GM12874 (cell line): ENCODE measurements at regions not wholly inside any gene's neighbourhood (a gene's known extent, or its start where the extent isn't known, plus 50 kb on each side); places are given as distances from the start of the nearest gene placed in this dataset.

ENCODE experiments used
- TF ChIP-seq, protein P1 (sequence below): IDR thresholded peaks from 2 replicates; pipeline ENCODE4 v1.5.1; 2011; ENCODE audit warnings: low read depth, mild to moderate bottlenecking, control low read depth, low read length, moderate library complexity; ENCODE audit not compliant: insufficient read depth

DNA sequence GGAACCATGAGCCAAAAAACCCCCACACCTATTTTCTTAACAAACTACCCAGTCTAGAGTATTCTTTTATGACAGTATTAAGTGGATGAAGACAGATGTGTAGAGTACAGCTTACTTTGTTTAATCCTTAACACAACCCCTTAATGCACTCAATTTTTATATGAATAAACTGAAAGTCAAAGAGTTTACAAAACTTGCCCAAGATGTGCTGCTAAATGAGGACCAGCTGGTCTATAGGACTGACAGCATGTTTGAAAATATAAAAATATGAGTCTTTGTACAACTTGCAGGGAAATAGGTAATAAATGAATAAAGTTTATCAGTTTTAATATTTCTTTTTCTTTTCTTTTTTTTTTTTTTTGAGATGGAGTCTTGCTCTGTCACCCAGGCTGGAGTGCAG lies 102.3 kb downstream of the ZFY start:
- TF ChIP-seq, protein P1, sequence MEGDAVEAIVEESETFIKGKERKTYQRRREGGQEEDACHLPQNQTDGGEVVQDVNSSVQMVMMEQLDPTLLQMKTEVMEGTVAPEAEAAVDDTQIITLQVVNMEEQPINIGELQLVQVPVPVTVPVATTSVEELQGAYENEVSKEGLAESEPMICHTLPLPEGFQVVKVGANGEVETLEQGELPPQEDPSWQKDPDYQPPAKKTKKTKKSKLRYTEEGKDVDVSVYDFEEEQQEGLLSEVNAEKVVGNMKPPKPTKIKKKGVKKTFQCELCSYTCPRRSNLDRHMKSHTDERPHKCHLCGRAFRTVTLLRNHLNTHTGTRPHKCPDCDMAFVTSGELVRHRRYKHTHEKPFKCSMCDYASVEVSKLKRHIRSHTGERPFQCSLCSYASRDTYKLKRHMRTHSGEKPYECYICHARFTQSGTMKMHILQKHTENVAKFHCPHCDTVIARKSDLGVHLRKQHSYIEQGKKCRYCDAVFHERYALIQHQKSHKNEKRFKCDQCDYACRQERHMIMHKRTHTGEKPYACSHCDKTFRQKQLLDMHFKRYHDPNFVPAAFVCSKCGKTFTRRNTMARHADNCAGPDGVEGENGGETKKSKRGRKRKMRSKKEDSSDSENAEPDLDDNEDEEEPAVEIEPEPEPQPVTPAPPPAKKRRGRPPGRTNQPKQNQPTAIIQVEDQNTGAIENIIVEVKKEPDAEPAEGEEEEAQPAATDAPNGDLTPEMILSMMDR = no peak

DNA sequence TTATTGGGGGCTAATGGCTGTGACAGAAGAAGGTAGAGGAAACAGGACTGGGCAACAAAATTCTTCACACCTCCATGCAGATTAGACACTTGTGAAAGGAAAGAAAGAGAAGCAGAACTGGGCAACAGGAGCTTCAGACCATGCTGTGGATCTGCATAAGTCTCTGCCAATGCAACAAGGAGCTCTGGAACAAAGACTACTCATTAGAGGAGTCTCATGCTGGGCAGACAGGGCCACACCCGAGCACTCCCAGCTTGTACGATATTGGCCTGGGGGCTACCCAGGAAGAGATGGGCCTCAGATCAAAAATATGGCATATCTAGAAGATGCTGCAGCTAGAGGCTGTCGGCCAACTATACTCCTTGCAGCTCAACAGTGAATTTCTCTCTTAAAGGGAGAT lies 105.2 kb downstream of the ZFY start:
- TF ChIP-seq, protein P1 = no peak

DNA sequence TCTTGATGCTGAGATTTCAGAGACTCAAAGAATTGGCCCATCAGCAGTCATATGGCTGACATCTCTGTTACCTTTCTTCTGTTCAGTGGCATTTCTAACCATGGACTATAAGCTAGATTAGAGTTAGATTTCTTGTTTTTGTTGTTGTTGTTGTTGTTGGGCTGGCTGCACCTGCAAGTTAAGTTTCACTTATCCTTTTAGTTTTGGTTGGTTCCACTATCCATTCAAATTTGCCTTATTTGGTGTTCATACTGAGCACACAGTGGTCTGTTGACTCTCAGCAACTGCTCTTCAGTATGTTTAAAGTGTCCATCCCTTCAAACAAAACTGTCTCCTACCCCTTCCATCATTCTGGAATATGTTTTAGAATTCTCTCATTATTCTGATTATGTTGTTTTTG lies 106.8 kb downstream of the ZFY start:
- TF ChIP-seq, protein P1 = no peak

DNA sequence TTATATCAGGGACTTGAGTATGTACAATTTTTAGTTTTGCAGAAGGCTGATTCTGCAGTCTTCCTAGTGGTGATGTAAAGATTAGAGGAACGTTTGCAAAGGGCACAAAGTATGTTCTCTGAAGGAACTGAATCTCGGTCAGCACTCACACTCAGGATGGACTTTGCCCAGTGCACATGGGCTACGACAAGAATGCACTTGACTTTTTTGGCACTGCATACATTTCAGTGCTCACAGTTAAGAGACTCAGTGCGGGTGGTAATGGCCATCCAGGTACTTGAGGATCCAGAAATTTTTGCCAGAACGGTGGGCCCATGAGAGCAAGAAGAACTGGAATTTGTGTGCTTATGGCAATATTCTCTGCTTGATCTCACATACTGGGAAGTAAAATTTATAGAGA lies 107.7 kb downstream of the ZFY start:
- TF ChIP-seq, protein P1 = no peak

DNA sequence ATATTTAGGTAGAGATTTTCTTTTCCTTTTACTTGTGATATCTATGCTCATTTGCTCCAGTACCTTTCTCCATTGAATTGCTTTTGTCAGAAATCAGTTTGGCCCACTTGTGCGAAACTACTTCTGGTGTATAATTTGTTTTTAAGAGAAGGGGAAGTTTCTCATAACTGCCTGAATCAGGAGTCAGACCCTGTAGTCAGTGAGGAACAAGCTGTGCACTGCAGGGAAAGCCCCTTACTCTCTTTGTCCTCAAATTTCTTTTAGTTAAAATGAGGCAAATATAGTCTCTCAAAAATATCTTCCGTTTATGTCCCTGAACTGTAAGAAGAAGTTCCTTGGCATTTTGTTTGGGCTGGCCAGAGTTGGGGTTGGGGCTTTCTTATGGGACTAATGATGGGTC lies 109.9 kb downstream of the ZFY start:
- TF ChIP-seq, protein P1 = no peak

DNA sequence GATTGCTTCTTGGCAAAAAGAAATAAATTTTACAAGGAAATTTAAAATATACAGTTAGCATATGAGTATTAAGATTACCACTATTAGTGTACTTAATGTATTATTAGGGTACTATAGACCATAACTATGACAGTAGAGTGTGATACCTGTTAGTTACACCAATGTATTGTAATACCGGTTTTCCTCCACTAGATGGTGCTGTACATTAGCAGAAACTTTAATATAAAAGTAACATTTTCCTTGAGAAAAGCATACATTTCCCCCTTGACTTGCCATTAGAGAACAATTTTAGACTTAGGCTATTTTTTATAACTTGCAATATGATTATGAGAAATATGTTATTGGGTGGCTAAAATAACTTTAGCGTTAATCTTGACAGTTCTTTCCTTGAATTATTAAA lies 173.3 kb upstream of the TGIF2LY start:
- TF ChIP-seq, protein P1 = peak; percentile 9; the same call in 1 of the 2 replicates
